ENCODE measurements at regions not wholly inside any gene's neighbourhood (a gene's known extent, or its start where the extent isn't known, plus 50 kb on each side); places are given as distances from the start of the nearest gene placed in this dataset.
"Not testable (repeated sequence)": the region's sequence is repeated elsewhere in the genome, so short reads cannot be mapped to it uniquely, and the experiment has no call there.

DNA sequence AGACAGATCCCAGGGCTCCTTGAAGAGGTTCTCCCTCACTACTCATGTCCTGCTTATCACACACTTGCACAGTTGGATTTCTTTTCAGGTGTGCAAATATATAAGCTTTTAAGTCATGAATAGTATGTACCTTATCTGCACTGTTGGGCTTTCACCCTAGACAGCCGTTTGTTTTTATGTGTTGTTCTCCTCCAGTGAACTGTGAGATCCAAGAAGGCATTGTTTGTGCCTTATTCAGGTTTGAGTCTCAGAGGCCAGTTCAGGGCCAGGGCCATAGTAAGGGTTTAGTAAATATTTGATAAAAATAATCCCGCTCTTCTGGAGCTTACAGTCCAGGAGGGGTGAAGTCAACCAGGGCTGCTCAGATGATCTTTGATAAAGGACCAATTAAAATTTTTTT, 480.0 kb downstream of the TMEM38B start:
- no peak for FAIRE-seq
- no peak for DNase-seq (ENCODE audit: insufficient read length, low spot score)

- FAIRE-seq, result no peak
- no peak for DNase-seq (ENCODE audit: insufficient read length, low spot score)
Measured at GRCh38 chr9:106177216-106177615, 482.9 kb downstream of the TMEM38B start.

GRCh38 chr9:106179191-106179590, 484.9 kb downstream of the TMEM38B start:
- FAIRE-seq, result no peak

GRCh38 chr9:106203815-106204516, 509.6 kb downstream of the TMEM38B start:
- DNase-seq (ENCODE audit: insufficient read length, low spot score); FAIRE-seq: not testable (repeated sequence)

More at GRCh38 chr9:106179191-106179590, 484.9 kb downstream of the TMEM38B start:
- no peak for DNase-seq (ENCODE audit: insufficient read length, low spot score)

GRCh38 chr9:106207298-106207697, 513.0 kb downstream of the TMEM38B start:
- no peak for FAIRE-seq

DNA sequence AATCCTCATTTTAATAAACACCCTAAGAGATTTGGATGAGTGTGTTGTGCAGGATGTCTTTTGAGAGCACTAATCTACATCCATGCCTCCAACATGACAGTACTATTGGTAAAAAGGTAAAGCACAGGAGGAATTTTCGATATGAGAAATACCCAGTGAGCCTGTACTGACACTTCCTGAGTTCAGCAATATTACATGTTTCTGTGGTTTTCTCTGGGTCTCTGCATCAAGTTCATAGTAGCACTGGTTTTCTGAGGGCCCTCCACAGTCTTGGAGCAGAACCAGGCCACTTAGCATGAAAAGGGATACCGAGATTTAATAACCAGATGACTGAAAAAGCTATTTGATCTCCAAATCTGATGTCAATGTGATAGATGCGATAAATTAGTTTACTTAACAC, 524.1 kb downstream of the TMEM38B start:
- FAIRE-seq (no peak), DNase-seq (ENCODE audit: insufficient read length, low spot score) (no peak)

More at GRCh38 chr9:106207298-106207697, 513.0 kb downstream of the TMEM38B start:
- DNase-seq (ENCODE audit: insufficient read length, low spot score), result no peak

- no peak for FAIRE-seq
- DNase-seq (ENCODE audit: insufficient read length, low spot score), result no peak
Measured at GRCh38 chr9:106218854-106219253, 524.5 kb downstream of the TMEM38B start.

DNA sequence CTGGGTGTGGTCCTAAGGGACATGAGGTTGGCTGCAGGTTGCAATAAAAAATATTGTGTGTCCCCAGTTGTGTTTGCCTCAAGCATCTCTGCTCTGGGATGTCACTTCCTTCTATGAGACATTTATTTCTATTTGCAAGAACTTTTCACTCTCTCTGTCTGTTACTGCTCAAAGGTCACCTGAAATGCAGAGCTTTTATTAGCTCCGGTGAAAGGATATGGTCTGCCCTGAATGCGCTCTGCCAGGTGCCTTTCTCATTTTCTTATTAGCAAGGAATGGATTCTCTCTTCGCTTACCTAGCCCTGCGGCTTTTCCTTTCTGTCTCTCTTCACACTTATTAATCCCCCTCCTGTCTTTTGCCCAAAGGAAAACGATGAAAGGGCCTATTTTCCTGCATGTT, 526.1 kb downstream of the TMEM38B start:
- FAIRE-seq (no peak), DNase-seq (ENCODE audit: insufficient read length, low spot score) (no peak)

- FAIRE-seq (no peak), DNase-seq (ENCODE audit: insufficient read length, low spot score) (no peak)
Measured at GRCh38 chr9:106228861-106229260, 534.5 kb downstream of the TMEM38B start.

GRCh38 chr9:106233116-106233515, 538.8 kb downstream of the TMEM38B start:
- no peak for FAIRE-seq
- no peak for DNase-seq (ENCODE audit: insufficient read length, low spot score)

GRCh38 chr9:106260908-106261307, 566.6 kb downstream of the TMEM38B start:
- not testable (repeated sequence) for FAIRE-seq; DNase-seq (ENCODE audit: insufficient read length, low spot score)

- FAIRE-seq (no peak), DNase-seq (ENCODE audit: insufficient read length, low spot score) (no peak)
Measured at GRCh38 chr9:106277966-106278365, 583.6 kb downstream of the TMEM38B start.

DNA sequence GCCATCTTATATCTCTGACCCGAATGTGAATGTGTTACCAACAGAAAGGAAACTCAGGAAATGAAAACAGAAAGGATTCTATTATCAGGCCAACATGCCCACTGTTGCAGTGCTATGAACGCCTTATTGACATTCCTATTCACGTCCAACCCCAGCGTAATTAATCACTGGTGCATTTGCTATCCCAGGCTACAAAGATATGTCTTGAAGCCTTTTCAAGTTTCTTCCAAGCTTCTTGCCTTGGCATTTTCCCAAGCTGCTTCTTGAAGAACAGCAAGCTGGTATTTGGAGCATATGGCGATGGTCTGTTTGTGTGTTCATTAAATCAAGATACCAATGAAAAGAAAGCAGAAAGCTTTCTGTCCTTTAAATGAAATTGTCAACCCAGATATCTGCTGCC, 579.2 kb upstream of the ZNF462 start:
- FAIRE-seq (no peak), DNase-seq (ENCODE audit: insufficient read length, low spot score) (no peak)

GRCh38 chr9:106284296-106284695, 578.7 kb upstream of the ZNF462 start:
- FAIRE-seq (no peak), DNase-seq (ENCODE audit: insufficient read length, low spot score) (no peak)

GRCh38 chr9:106286249-106286648, 576.7 kb upstream of the ZNF462 start:
- FAIRE-seq (no peak), DNase-seq (ENCODE audit: insufficient read length, low spot score) (no peak)

DNA sequence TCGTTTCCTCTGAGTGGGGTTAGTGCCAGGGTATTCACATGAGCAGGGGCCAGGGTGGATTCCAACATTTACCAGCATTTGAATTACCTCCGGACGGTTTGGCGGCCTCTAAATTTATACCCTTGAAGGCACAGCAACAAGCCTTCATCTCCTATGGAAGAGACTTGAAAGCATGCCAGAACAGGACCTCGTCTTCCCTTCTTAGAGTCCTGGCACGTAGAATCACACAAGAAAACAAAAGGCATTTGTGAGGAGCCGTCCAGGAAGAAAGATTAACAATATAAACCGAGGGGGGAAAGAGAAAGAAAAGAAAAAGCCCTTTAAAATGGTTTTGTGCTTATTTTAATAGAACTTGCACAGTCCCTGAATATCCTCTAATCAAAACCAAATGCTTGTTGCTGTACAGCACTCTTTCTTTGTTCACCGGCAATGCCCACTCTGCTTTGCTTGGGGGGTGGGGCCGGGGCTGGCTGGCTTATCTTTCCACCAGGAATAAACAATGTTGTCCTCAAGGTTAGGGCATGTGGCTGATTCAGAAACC, 575.8 kb upstream of the ZNF462 start:
- no peak for FAIRE-seq
- DNase-seq (ENCODE audit: insufficient read length, low spot score), result no peak

DNA sequence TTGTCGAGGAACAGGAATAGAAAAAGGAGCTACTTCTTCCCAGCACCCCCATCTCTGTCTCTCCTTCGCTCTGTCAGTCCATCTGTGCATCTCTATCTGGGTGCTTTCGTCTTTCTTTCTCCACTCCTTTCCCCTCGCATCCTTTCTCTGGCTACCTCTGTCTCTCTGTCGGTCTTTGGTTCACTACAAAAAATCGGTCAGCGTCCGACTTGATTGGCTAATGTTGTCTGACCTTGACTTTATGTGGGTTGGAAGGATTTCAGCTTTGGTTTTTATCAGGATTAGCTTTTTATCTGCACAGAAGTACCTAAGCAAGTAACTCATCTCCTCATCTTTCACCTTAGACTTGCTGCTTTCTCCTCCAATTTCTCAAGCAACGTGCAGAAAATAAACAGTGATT, 575.2 kb upstream of the ZNF462 start:
- no peak for FAIRE-seq
- DNase-seq (ENCODE audit: insufficient read length, low spot score), result no peak

DNA sequence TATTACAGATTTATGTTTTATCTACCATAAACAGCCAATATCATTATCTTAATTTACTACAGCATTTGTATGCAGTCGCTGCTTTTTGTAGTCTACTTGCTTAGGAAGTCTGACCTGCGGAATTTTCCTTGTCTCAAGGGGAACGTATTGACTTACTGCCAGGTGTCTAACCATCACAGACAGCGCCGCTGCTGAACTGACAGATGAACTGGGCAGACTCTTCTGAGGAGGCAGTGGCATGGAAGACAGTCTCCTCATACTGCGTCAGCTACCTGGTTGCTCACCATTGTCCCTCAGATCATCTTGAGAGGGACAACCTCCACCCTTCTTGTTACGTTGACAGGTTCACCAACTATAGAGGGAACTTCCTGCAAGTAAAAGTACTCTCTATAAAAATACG, 574.3 kb upstream of the ZNF462 start:
- no peak for FAIRE-seq

GRCh38 chr9:106291786-106292185, 571.2 kb upstream of the ZNF462 start:
- DNase-seq (ENCODE audit: insufficient read length, low spot score) (no peak), FAIRE-seq (no peak)

More for the DNA sequence above, 574.3 kb upstream of the ZNF462 start:
- no peak for DNase-seq (ENCODE audit: insufficient read length, low spot score)

DNA sequence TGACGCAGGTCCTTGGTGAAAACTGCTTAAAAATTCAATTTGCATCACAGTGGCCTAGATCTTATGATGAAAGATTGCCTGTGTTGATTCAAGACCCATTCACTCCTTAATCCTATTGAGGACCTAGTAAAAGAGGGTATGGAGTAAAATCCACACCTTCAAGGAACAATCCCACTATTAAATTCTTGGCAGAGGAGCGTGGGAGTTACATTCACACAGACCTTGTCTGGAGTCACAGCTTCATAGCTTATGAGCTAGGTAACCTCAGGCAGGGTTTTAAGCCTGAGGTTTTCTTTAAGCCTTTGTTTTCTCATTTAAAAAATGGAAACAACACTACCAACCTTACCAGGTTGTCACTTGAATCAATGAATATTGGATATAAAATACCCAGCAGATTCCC, 566.5 kb upstream of the ZNF462 start:
- FAIRE-seq (no peak), DNase-seq (ENCODE audit: insufficient read length, low spot score) (no peak)

DNA sequence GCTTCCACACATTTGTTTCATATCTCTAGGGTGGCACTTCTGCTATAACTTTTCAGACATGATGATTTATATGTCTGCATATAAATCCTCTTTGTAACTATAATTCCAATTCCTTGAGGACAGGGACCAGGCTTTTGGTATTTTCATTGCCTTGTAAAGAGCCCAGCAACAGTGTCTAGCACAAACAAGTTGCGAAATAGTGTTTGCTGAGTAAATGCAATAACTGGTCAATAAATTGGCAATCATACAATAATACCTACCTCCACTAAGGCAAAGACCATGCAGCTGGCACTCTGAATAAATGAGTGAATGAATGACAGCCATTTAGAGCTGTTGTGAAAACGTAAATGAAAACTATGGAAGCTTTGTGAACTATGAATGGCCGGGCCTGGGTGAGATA, 564.0 kb upstream of the ZNF462 start:
- no peak for DNase-seq (ENCODE audit: insufficient read length, low spot score)
- FAIRE-seq, result no peak

- no peak for FAIRE-seq
- DNase-seq (ENCODE audit: insufficient read length, low spot score), result no peak
Measured at GRCh38 chr9:106304401-106304920, 558.5 kb upstream of the ZNF462 start.
